OCI-LY3 (cell line): ENCODE measurements at regions not wholly inside any gene's neighbourhood (a gene's known extent, or its start where the extent isn't known, plus 50 kb on each side); places are given as distances from the start of the nearest gene placed in this dataset.

Source experiments
- H2AFZ ChIP-seq: fragments of 200-600, 300-600 bp; shearing (Covaris generic); 2 replicates; pipeline ENCODE4 v1.6.0; 2014; ENCODE audit warnings: antibody characterized with exemption, low read depth, low read length
- H3K27ac ChIP-seq: fragments of 200-600, 300-600 bp; sonication (generic); 2 replicates; pipeline ENCODE4 v1.5.1; 2014; ENCODE audit warnings: mild to moderate bottlenecking, low read length, moderate library complexity, mixed read lengths
- H3K27me3 ChIP-seq: fragments of 200-600, 300-600 bp; sonication (generic); 2 replicates; pipeline ENCODE4 v1.6.1; 2014; ENCODE audit warnings: low read depth, low read length, mixed read lengths
- H3K36me3 ChIP-seq: fragments of 200-600, 300-600 bp; sonication (generic); replicated peaks from 2 replicates; pipeline ENCODE3; 2014; ENCODE audit warnings: low read depth, low read length, mixed read lengths
- H3K4me1 ChIP-seq: fragments of 300-600, 200-600 bp; sonication (generic); 2 replicates; pipeline ENCODE4 v1.6.1; 2014; ENCODE audit warnings: low read length, mixed read lengths
- H3K4me2 ChIP-seq: fragments of 200-600, 300-600 bp; sonication (generic); 2 replicates; pipeline ENCODE4 v1.6.1; 2014; ENCODE audit warnings: low read length, mixed read lengths
- H3K4me3 ChIP-seq: fragments of 300-600, 200-600 bp; sonication (generic); 2 replicates; pipeline ENCODE4 v1.5.1; 2014; ENCODE audit warnings: antibody characterized with exemption, mild to moderate bottlenecking, low read length, moderate library complexity
- H3K79me2 ChIP-seq: fragments of 300-600, 200-600 bp; shearing (Covaris generic); 2 replicates; pipeline ENCODE4 v1.6.1; 2014; ENCODE audit warnings: mild to moderate bottlenecking, low read length, mixed read lengths
- H3K9ac ChIP-seq: fragments of 300-600, 200-600 bp; shearing (Covaris generic); 2 replicates; pipeline ENCODE4 v1.6.0; 2014; ENCODE audit warnings: mild to moderate bottlenecking, low read length, moderate library complexity
- H3K9me3 ChIP-seq: fragments of 200-600, 300-600 bp; shearing (Covaris generic); 2 replicates; pipeline ENCODE4 v1.6.1; 2014; ENCODE audit warnings: low read length, mixed read lengths; ENCODE audit not compliant: insufficient read depth
- H4K20me1 ChIP-seq: fragments of 200-600, 300-600 bp; sonication (generic); 2 replicates; pipeline ENCODE4 v1.6.1; 2016; ENCODE audit warnings: low read length, mixed read lengths; ENCODE audit not compliant: insufficient read depth
- EZH2phosphoT487 ChIP-seq: fragments of 200-600 bp; shearing (Covaris generic); IDR thresholded peaks from 2 replicates; pipeline ENCODE4 v1.6.1; 2018; ENCODE audit warnings: antibody characterized with exemption, mixed run types, low read depth
- TF ChIP-seq, protein P1 (sequence below): fragments of 200-600, 300-600 bp; sonication (generic); IDR thresholded peaks from 2 replicates; pipeline ENCODE4 v1.5.1; 2014; ENCODE audit warnings: antibody characterized with exemption, low read length, low read depth

DNA sequence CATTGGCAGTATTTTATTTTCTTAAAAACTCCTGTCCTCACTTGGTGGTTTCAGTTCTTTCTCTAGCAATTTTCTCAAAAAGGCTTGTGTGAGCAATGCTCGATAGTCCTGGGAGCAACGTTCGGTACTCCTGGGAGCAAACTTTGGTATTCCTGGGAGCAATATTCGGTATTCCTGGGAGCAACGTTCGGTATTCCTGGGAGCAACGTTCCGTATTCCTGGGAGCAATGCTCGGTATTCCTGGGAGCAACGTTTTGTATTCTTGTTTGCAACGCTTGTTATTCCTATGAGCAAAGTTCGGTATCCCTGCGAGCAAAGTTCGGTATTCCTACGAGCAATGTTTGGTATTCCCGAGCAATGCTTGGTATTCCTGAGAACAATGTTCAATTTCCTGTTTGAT, 362.0 kb upstream of the ADARB2 start:
- Histone ChIP-seq H3K4me3 (no peak overlapping the region), H4K20me1 (no peaks in the 10 kb centered on the region), H3K27ac (no peak overlapping the region), H3K27me3 (no peaks in the 10 kb centered on the region), H3K9me3 (no peaks in the 10 kb centered on the region), H3K9ac (no peak overlapping the region), H3K4me1 (no peaks in the 10 kb centered on the region), H3K36me3 (no peaks in the 10 kb centered on the region), H3K79me2 (no peaks in the 10 kb centered on the region), H3K4me2 (no peak overlapping the region), H2AFZ (no peak overlapping the region)
- TF ChIP-seq, protein P1, sequence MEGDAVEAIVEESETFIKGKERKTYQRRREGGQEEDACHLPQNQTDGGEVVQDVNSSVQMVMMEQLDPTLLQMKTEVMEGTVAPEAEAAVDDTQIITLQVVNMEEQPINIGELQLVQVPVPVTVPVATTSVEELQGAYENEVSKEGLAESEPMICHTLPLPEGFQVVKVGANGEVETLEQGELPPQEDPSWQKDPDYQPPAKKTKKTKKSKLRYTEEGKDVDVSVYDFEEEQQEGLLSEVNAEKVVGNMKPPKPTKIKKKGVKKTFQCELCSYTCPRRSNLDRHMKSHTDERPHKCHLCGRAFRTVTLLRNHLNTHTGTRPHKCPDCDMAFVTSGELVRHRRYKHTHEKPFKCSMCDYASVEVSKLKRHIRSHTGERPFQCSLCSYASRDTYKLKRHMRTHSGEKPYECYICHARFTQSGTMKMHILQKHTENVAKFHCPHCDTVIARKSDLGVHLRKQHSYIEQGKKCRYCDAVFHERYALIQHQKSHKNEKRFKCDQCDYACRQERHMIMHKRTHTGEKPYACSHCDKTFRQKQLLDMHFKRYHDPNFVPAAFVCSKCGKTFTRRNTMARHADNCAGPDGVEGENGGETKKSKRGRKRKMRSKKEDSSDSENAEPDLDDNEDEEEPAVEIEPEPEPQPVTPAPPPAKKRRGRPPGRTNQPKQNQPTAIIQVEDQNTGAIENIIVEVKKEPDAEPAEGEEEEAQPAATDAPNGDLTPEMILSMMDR, result no peak
- TF ChIP-seq EZH2phosphoT487, result no peak

DNA sequence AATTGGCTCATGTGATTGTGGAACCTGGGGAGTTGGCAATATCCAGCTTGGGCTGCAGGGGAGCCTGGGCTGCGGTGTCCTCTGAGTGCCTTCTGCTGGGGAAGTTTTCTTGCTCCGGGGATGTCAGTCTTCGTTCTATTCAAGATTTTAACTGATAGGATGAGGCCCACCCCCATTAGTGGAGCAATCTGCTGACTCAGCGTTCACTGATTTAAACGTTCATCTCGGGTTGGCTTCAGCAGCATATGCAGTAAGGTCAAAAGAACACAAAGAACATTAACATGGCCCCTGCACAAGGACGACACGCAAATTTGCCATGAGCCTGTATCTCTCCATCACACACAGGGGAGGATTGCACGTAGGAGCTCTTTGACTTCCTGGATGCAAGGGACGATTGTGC, 360.6 kb upstream of the ADARB2 start:
- H4K20me1 ChIP-seq, result no peaks in the 10 kb centered on the region
- no peak overlapping the region for H3K4me3 ChIP-seq
- H3K9ac ChIP-seq, result no peak overlapping the region
- no peaks in the 10 kb centered on the region for H3K27me3 ChIP-seq
- H3K4me2 ChIP-seq, result no peak overlapping the region
- H3K36me3 ChIP-seq, result no peaks in the 10 kb centered on the region
- H3K4me1 ChIP-seq, result no peaks in the 10 kb centered on the region
- no peaks in the 10 kb centered on the region for H3K9me3 ChIP-seq
- TF ChIP-seq, protein P1, result no peak
- no peak for TF ChIP-seq EZH2phosphoT487
- no peak overlapping the region for H3K27ac ChIP-seq
- H3K79me2 ChIP-seq, result no peaks in the 10 kb centered on the region
- no peak overlapping the region for H2AFZ ChIP-seq

DNA sequence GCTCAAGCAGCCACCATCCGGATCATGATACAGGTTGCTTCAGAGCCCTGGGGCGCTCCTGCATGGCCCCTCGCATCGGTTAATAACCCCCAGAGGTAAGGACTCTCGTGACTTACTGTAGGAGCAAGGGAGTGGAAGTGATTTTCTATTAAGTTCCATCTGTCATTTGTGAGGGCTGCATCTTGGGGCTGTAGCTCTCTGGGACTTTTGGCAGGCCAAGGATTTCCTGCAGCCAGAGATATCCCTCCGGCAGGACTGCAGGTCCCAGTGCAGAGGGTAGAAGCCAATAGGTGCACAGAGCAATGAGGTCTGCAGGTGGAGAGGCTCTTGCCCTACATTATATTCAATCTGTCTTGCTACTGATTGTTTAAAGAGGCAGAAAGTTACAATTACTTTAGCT, 356.8 kb upstream of the ADARB2 start:
- Histone ChIP-seq H3K4me1 (no peaks in the 10 kb centered on the region), H3K9me3 (no peaks in the 10 kb centered on the region), H2AFZ (no peak overlapping the region), H3K27me3 (no peaks in the 10 kb centered on the region), H3K4me3 (no peak overlapping the region), H4K20me1 (no peaks in the 10 kb centered on the region), H3K36me3 (no peaks in the 10 kb centered on the region), H3K9ac (no peak overlapping the region), H3K79me2 (no peaks in the 10 kb centered on the region), H3K27ac (no peak overlapping the region), H3K4me2 (no peak overlapping the region)
- TF ChIP-seq EZH2phosphoT487, result no peak
- TF ChIP-seq, protein P1, result no peak

DNA sequence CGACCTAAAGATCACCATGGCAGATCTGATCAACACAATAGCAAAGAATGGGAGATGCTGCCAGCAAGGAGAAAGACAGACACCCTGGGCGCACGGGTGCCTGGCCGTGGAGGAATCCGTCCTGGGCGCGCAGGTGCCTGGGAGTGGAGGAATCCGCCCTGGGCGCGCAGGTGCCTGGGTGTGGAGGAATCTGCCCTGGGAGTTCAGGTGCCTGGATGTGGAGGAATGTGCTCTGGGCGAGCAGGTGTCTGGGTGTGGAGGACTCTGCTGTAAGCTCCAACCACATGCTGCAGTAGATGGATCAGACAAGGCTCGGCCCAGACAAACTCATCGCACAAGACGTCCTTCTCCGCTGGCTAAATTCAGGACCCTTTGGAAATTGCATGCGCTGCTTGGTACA, 346.3 kb upstream of the ADARB2 start:
- Histone ChIP-seq H3K36me3 (no peaks in the 10 kb centered on the region), H4K20me1 (no peaks in the 10 kb centered on the region), H3K4me3 (no peak overlapping the region), H3K9ac (no peak overlapping the region), H3K27ac (no peak overlapping the region), H3K9me3 (no peaks in the 10 kb centered on the region), H2AFZ (no peak overlapping the region), H3K4me2 (no peak overlapping the region), H3K79me2 (no peaks in the 10 kb centered on the region), H3K4me1 (no peaks in the 10 kb centered on the region), H3K27me3 (no peaks in the 10 kb centered on the region)
- TF ChIP-seq, protein P1, result no peak
- no peak for TF ChIP-seq EZH2phosphoT487
